IMR-90 (cell line): ENCODE measurements at regions not wholly inside any gene's neighbourhood (a gene's known extent, or its start where the extent isn't known, plus 50 kb on each side); places are given as distances from the start of the nearest gene placed in this dataset.

Source experiments
- ATAC-seq: fragments of 200-7000 bp; cut with Tn5 transposase; 2 replicates; pipeline ENCODE4 v1.9.1; 2020; ENCODE audit warnings: low read depth, mild to moderate bottlenecking, moderate library complexity
- BruUV-seq: library from RNA; stranded (reverse); fragments of 400-500 nt; replicated peaks from 2 replicates; lab custom pipeline; 2021; lab: Mats Ljungman, UMichigan
- CTCF ChIA-PET: fragments of 300-600 bp; formaldehyde crosslinking; extraction: SDS; loops from one replicate; lab custom pipeline; 2021; ENCODE audit warnings: antibody characterized with exemption; lab: Yijun Ruan, JAX
- POLR2A ChIA-PET: fragments of 300-600 bp; sonication (Branson Sonifier 250); formaldehyde crosslinking; loops from one replicate; lab custom pipeline; 2022; ENCODE audit warnings: antibody characterized with exemption; ENCODE audit not compliant: unreplicated experiment; lab: Charles Lee
- DNase-seq: peaks from one replicate; pipeline ENCODE4 v3.0.0; 2013
- H2AFZ ChIP-seq: replicated peaks from 2 replicates; pipeline ENCODE3; 2013; ENCODE audit warnings: low read length, mild to moderate bottlenecking; ENCODE audit not compliant: poor library complexity
- H2AK5ac ChIP-seq: 2 replicates; pipeline ENCODE4 v1.6.1; 2013; ENCODE audit warnings: low read depth, low read length, inconsistent platforms
- H2AK9ac ChIP-seq: replicated peaks from 2 replicates; pipeline ENCODE3; 2013; ENCODE audit warnings: mild to moderate bottlenecking, low read depth, low read length, moderate library complexity; ENCODE audit not compliant: poor library complexity
- H2BK120ac ChIP-seq: 2 replicates; pipeline ENCODE4 v1.6.1; 2013; ENCODE audit warnings: low read depth, low read length, inconsistent platforms
- H2BK15ac ChIP-seq: 3 replicates; pipeline ENCODE4 v1.6.1; 2013; ENCODE audit warnings: low read depth, low read length, inconsistent platforms
- H2BK20ac ChIP-seq: 2 replicates; pipeline ENCODE4 v1.6.1; 2013; ENCODE audit warnings: low read depth, mild to moderate bottlenecking, inconsistent platforms, low read length, moderate library complexity
- H2BK5ac ChIP-seq: 2 replicates; pipeline ENCODE4 v1.6.1; 2013; ENCODE audit warnings: mild to moderate bottlenecking, low read depth, low read length, inconsistent platforms; ENCODE audit not compliant: poor library complexity, severe bottlenecking
- H3K14ac ChIP-seq: replicated peaks from 2 replicates; pipeline ENCODE4 v1.6.1; 2013; ENCODE audit warnings: low read depth, low read length, inconsistent platforms
- H3K18ac ChIP-seq: 2 replicates; pipeline ENCODE4 v1.6.1; 2013; ENCODE audit warnings: low read depth, low read length, control low read depth
- H3K23ac ChIP-seq: 2 replicates; pipeline ENCODE4 v1.6.1; 2013; ENCODE audit warnings: low read depth, low read length, inconsistent platforms
- H3K27ac ChIP-seq: 2 replicates; pipeline ENCODE4 v1.5.1; 2013; ENCODE audit warnings: mild to moderate bottlenecking, control low read depth, low read length; ENCODE audit not compliant: insufficient read depth
- H3K27me3 ChIP-seq: 2 replicates; pipeline ENCODE4 v1.6.1; 2013; ENCODE audit warnings: low read length; ENCODE audit not compliant: control insufficient read depth, insufficient read depth
- H3K36me3 ChIP-seq: 2 replicates; pipeline ENCODE4 v1.6.1; 2013; ENCODE audit warnings: low read length, mixed read lengths; ENCODE audit not compliant: control insufficient read depth, insufficient read depth
- H3K4ac ChIP-seq: 2 replicates; pipeline ENCODE4 v1.6.1; 2013; ENCODE audit warnings: low read depth, low read length, inconsistent platforms
- H3K4me1 ChIP-seq: 2 replicates; pipeline ENCODE4 v1.6.1; 2013; ENCODE audit warnings: low read length, mixed read lengths; ENCODE audit not compliant: control insufficient read depth, insufficient read depth
- H3K4me2 ChIP-seq: 2 replicates; pipeline ENCODE4 v1.6.1; 2013; ENCODE audit warnings: low read depth, mild to moderate bottlenecking, control low read depth, low read length, moderate library complexity
- H3K4me3 ChIP-seq: 2 replicates; pipeline ENCODE4 v1.5.1; 2013; ENCODE audit warnings: low read depth, mild to moderate bottlenecking, control low read depth, low read length, moderate library complexity; ENCODE audit not compliant: insufficient read depth
- H3K56ac ChIP-seq: 2 replicates; pipeline ENCODE4 v1.6.1; 2013; ENCODE audit warnings: low read length, inconsistent platforms; ENCODE audit not compliant: insufficient read depth; ENCODE audit errors: extremely low read depth
- H3K79me1 ChIP-seq, 2 experiments: 2 replicates each; pipeline ENCODE4 v1.6.1; 2013; ENCODE audit warnings: low read length in 2 of 2, inconsistent platforms in 1 of 2, low read depth in 1 of 2
- H3K9ac ChIP-seq: 2 replicates; pipeline ENCODE4 v1.6.1; 2013; ENCODE audit warnings: low read depth, low read length, control low read depth
- H3K9me1 ChIP-seq: 2 replicates; pipeline ENCODE4 v1.6.1; 2013; ENCODE audit warnings: low read length, inconsistent platforms; ENCODE audit not compliant: insufficient read depth
- H3K9me3 ChIP-seq: 2 replicates; pipeline ENCODE4 v1.6.1; 2013; ENCODE audit warnings: low read length; ENCODE audit not compliant: control insufficient read depth, insufficient read depth
- H4K20me1 ChIP-seq: 2 replicates; pipeline ENCODE4 v1.6.1; 2013; ENCODE audit warnings: low read length, inconsistent platforms; ENCODE audit not compliant: insufficient read depth
- H4K5ac ChIP-seq: 2 replicates; pipeline ENCODE4 v1.6.1; 2013; ENCODE audit warnings: mild to moderate bottlenecking, low read depth, low read length, control low read depth
- H4K8ac ChIP-seq, 2 experiments: 2 replicates each; pipeline ENCODE4 v1.6.1; 2013; ENCODE audit warnings: low read depth in 2 of 2, low read length in 2 of 2, control low read depth in 1 of 2, inconsistent platforms in 1 of 2
- H4K91ac ChIP-seq: 2 replicates; pipeline ENCODE4 v1.6.1; 2013; ENCODE audit warnings: low read depth, low read length, inconsistent platforms; ENCODE audit not compliant: insufficient read depth
- BHLHE40 ChIP-seq: fragments of 150-350 bp; IDR thresholded peaks from 2 replicates; pipeline ENCODE4 v1.6.1; 2016; ENCODE audit warnings: mild to moderate bottlenecking, low read depth, low read length
- CEBPB ChIP-seq: IDR thresholded peaks from 2 replicates; pipeline ENCODE4 v1.6.1; 2012; ENCODE audit warnings: low read depth, low read length, improper control_type of control experiment
- CHD1 ChIP-seq: IDR thresholded peaks from 2 replicates; pipeline ENCODE4 v1.6.1; 2012; ENCODE audit warnings: low read depth, low read length, improper control_type of control experiment
- FOS ChIP-seq: fragments of 150-350 bp; IDR thresholded peaks from 2 replicates; pipeline ENCODE4 v1.6.1; 2016; ENCODE audit warnings: low read depth, low read length
- MAZ ChIP-seq: IDR thresholded peaks from 2 replicates; pipeline ENCODE4 v1.6.1; 2012; ENCODE audit warnings: low read depth, mild to moderate bottlenecking, low read length, improper control_type of control experiment, moderate library complexity, borderline replicate concordance
- MXI1 ChIP-seq: IDR thresholded peaks from 2 replicates; pipeline ENCODE4 v1.6.1; 2012; ENCODE audit warnings: low read depth, mild to moderate bottlenecking, low read length, moderate library complexity, borderline replicate concordance
- NFE2L2 ChIP-seq: fragments of 150-350 bp; IDR thresholded peaks from 2 replicates; pipeline ENCODE4 v1.6.1; 2016; ENCODE audit warnings: low read depth, mild to moderate bottlenecking, low read length
- POLR2A ChIP-seq: IDR thresholded peaks from 2 replicates; pipeline ENCODE4 v1.6.1; 2012; ENCODE audit warnings: mild to moderate bottlenecking, low read depth, low read length
- RAD21 ChIP-seq: IDR thresholded peaks from 2 replicates; pipeline ENCODE4 v1.6.1; 2012; ENCODE audit warnings: low read length, improper control_type of control experiment
- RCOR1 ChIP-seq: IDR thresholded peaks from 2 replicates; pipeline ENCODE4 v1.6.1; 2012; ENCODE audit warnings: mild to moderate bottlenecking, low read length, improper control_type of control experiment; ENCODE audit not compliant: insufficient replicate concordance
- RFX5 ChIP-seq: IDR thresholded peaks from 2 replicates; pipeline ENCODE4 v1.8.0; 2012; ENCODE audit warnings: low read depth, mild to moderate bottlenecking, low read length, moderate library complexity
- SMC3 ChIP-seq: fragments of 150-350 bp; IDR thresholded peaks from 2 replicates; pipeline ENCODE4 v1.6.1; 2016; ENCODE audit warnings: low read depth, mild to moderate bottlenecking, antibody characterized with exemption, low read length, moderate library complexity
- WGBS, 2 experiments: methylation state at CpG; one replicate each; pipeline versions ENCODE4 v1.1.5 to v1.1.7; 2013; ENCODE audit warnings: missing lambda C conversion rate in 2 of 2; ENCODE audit not compliant: insufficient read length in 1 of 2; ENCODE audit errors: extremely low coverage in 2 of 2; 5-methylcytosine and 5-hydroxymethylcytosine counted together
- dilution Hi-C: fragments of 300-500 bp; cut with HindIII; formaldehyde crosslinking; loops from one replicate; pipeline ENCODE4 v1.14.3; 2018; ENCODE audit warnings: low sequenced_read_pairs; ENCODE audit not compliant: unreplicated experiment
- in situ Hi-C: fragments of 300-500 bp; cut with MboI; formaldehyde crosslinking; loops from 3 replicates; pipeline ENCODE4 v1.14.3; 2019; ENCODE audit warnings: low sequenced_read_pairs, inconsistent platforms, mixed read lengths
- intact Hi-C: fragments of 100-400 bp; cut with micrococcal nuclease; formaldehyde crosslinking; loops from 2 replicates; pipeline ENCODE4 v1.10.0; 2022
- TF ChIP-seq, protein P1 (sequence below): conservative IDR thresholded peaks from 2 replicates; pipeline ENCODE4 v1.5.1; 2012; ENCODE audit warnings: mild to moderate bottlenecking, low read depth, low read length, improper control_type of control experiment

DNA sequence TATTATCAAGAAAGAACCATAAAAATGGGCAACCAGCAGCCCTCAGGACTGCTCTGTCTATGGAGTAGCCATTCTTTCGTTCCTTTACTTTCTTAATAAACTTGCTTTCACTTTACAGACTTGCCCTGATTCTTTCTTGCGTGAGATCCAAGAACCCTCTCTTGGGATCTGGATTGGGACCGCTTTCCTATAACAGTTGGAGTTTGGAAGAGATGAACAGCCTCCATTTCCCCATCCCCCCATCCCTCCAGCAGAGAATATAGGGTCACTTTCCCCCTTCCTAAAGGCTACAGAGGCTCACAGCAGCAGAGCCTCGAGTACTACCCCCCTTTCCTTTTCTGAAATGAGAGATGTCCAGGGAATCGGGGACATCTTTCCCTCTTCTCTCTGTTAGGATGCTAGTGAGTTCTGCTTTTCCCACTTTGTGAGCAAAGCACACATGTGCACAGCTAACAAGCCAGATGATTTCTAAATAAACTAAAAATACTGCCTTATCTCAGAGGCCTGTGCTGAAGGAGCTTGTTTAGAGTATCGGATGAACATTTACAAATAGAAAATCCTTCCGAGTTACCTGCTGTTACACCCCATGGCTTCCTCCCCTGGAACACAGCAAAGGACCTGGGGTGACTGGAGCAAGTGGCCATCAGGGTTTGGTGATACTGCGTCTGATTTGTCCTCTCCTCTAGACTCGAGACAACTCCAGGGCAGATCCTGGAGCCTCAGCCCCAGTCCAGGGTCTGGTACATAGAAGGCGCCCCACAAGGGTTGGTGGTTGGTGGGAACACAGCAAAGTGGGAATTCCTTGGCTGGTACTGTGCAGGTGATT, 144.2 kb downstream of the SLC38A6 start:
- H3K79me1 ChIP-seq: no peaks in the 10 kb centered on the region
- intact Hi-C loops: no loop called here
- peak overlapping the region; percentile 92 for H3K4ac ChIP-seq
- dilution Hi-C loops: no loop called here
- no peak overlapping the region for H3K9ac ChIP-seq
- H3K27ac ChIP-seq: peak overlapping the region; percentile 88
- H2BK20ac ChIP-seq: peak overlapping the region; percentile 89
- peak overlapping the region; percentile 82; the same call in 2 of the 3 replicates for H2BK15ac ChIP-seq
- peak overlapping the region; percentile 86 for H3K18ac ChIP-seq
- peak overlapping the region; percentile 90 for H3K14ac ChIP-seq
- peak overlapping the region; percentile 5; the same call in 1 of the 2 replicates for H3K4me2 ChIP-seq
- BruUV-seq: no TSS peak
- H3K23ac ChIP-seq: peak overlapping the region; percentile 63
- H3K4me1 ChIP-seq: peaks cover 35% of the 10 kb centered on the region
- 0 out of 2 replicates have a peak overlapping the region, but pooled peaks have one; percentile 0 for H3K56ac ChIP-seq
- peak overlapping the region; percentile 17 to 87 for H4K8ac ChIP-seq
- peaks cover 20% of the 10 kb centered on the region for H3K9me1 ChIP-seq
- peak overlapping the region; percentile 40 for H2BK5ac ChIP-seq
- in situ Hi-C loops: no loop called here
- H3K9me3 ChIP-seq: 0 out of 2 replicates have a peak, but pooled peaks cover 2% of the 10 kb centered on the region
- peak overlapping the region; percentile 85 for H4K5ac ChIP-seq
- H2AK9ac ChIP-seq: peak overlapping the region; percentile 43
- TF ChIP-seq MAZ: no peak
- TF ChIP-seq CEBPB: no peak
- no peak for TF ChIP-seq POLR2A
- no peak for TF ChIP-seq SMC3
- no peak for TF ChIP-seq BHLHE40
- TF ChIP-seq RCOR1: no peak
- no peak for TF ChIP-seq NFE2L2
- TF ChIP-seq RAD21: no peak
- TF ChIP-seq CHD1: no peak
- TF ChIP-seq FOS: no peak
- no peak for TF ChIP-seq MXI1
- TF ChIP-seq, protein P1, sequence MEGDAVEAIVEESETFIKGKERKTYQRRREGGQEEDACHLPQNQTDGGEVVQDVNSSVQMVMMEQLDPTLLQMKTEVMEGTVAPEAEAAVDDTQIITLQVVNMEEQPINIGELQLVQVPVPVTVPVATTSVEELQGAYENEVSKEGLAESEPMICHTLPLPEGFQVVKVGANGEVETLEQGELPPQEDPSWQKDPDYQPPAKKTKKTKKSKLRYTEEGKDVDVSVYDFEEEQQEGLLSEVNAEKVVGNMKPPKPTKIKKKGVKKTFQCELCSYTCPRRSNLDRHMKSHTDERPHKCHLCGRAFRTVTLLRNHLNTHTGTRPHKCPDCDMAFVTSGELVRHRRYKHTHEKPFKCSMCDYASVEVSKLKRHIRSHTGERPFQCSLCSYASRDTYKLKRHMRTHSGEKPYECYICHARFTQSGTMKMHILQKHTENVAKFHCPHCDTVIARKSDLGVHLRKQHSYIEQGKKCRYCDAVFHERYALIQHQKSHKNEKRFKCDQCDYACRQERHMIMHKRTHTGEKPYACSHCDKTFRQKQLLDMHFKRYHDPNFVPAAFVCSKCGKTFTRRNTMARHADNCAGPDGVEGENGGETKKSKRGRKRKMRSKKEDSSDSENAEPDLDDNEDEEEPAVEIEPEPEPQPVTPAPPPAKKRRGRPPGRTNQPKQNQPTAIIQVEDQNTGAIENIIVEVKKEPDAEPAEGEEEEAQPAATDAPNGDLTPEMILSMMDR: no peak
- TF ChIP-seq RFX5: no peak
- peak overlapping the region; percentile 93 for H2BK120ac ChIP-seq
- H3K4me3 ChIP-seq: no peak overlapping the region
- H2AFZ ChIP-seq: peak overlapping the region; percentile 77
- H3K27me3 ChIP-seq: no peaks in the 10 kb centered on the region
- peak overlapping the region; percentile 96 for H2AK5ac ChIP-seq
- CTCF ChIA-PET: no interaction called here
- ATAC-seq (peak; percentile 45), DNase-seq (peak; percentile 48)
- H3K36me3 ChIP-seq: no peaks in the 10 kb centered on the region
- POLR2A ChIA-PET: interaction anchor here (0.5 kb wide), 1 partner anchor 517 kb away, joined by 3 read pairs; no protein-coding TSS in a partner anchor
- 100% methylated on average over 1 of the region's 10 CpGs; no CpG with 5 or more reads in 1 of the 2 experiments for WGBS, 2 experiments
- peak overlapping the region; percentile 80 for H4K91ac ChIP-seq
- no peaks in the 10 kb centered on the region for H4K20me1 ChIP-seq
